ENCODE measurements at regions not wholly inside any gene's neighbourhood (a gene's known extent, or its start where the extent isn't known, plus 50 kb on each side); places are given as distances from the start of the nearest gene placed in this dataset.

- no peak for DNase-seq
Measured at GRCh38 chr10:120313715-120314114, 143.3 kb upstream of the PLPP4 start.

- no peak for DNase-seq
Measured at GRCh38 chr10:120314442-120314841, 142.6 kb upstream of the PLPP4 start.

- no peak for DNase-seq
Measured at GRCh38 chr10:120318862-120319261, 138.2 kb upstream of the PLPP4 start.

- no peak for DNase-seq
Measured at GRCh38 chr10:120327675-120328074, 129.4 kb upstream of the PLPP4 start.

- no peak for DNase-seq
Measured at GRCh38 chr10:120328647-120329046, 128.4 kb upstream of the PLPP4 start.

GRCh38 chr10:120335553-120335952 is 121.5 kb upstream of the PLPP4 start:
- no peak for DNase-seq

GRCh38 chr10:120336306-120336910 is 120.6 kb upstream of the PLPP4 start:
- DNase-seq: no peak

GRCh38 chr10:120336911-120337540 is 120.0 kb upstream of the PLPP4 start:
- peak in 1 of 2 experiments; percentile 26 for DNase-seq

- DNase-seq: no peak
Measured at GRCh38 chr10:120342115-120342714, 114.8 kb upstream of the PLPP4 start.

GRCh38 chr10:120345186-120345585 is 111.8 kb upstream of the PLPP4 start:
- DNase-seq: no peak

DNA sequence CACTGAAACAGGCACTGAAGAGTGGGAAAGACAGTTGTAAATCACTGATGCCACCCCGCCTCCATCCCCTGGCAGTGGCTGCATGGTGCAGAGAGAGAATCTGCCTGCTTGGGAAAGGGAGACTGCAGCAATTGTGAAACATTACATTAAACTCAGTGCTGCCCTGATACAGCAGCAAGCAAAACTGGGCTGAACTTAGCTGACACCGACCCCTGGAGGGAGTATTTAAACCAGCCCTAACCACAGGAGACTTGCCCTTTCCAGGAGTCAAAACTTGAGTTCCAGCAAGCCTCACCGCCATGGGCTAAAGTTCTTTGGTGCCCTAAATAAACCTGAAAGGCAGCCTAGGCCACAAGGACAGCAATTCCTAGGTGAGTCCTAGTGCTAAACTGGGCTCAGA is 109.4 kb upstream of the PLPP4 start:
- DNase-seq: no peak

- no peak for DNase-seq
Measured at GRCh38 chr10:120349069-120349468, 108.0 kb upstream of the PLPP4 start.

GRCh38 chr10:120355425-120355824 is 101.6 kb upstream of the PLPP4 start:
- DNase-seq: no peak

- no peak for DNase-seq
Measured at GRCh38 chr10:120360571-120360970, 96.5 kb upstream of the PLPP4 start.

DNA sequence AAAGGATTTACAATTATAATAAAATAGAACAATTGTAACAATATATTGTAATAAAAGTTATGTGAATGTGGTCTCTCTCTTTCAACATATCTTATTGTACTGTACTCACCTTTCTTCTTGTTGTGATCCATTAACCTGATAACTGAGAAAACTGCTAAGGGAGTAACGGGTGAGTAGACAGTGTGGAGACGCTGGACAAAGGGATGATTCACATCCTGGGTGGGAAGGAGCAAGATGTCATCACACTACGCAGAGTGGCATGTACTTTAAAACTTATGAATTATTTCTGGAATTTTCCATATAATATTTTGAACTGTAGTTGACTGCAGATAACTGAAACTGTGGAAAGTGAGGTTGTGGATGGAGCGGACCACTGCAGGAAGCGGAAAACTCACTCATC is 91.2 kb upstream of the PLPP4 start:
- no peak for DNase-seq

DNA sequence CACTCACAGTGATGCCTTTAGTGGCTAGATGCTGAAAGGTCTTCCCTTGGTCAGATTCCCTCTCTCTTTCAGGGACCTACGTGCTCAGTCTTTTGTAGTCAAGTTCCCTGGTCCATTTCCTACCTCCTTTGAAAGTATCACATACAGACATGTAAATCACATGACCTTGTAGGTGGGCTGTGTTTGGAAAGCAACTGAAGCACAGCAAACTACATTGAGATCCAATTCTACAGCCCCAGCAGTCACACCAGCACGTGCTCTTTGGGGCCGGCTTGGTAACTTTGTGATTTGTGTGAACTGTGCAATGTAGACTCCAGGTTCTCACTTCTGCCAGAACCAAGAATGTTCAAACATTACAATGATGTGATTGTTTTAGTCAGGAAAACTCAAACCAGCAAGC is 89.7 kb upstream of the PLPP4 start:
- no peak for DNase-seq

- DNase-seq: no peak
Measured at GRCh38 chr10:120368338-120368737, 88.7 kb upstream of the PLPP4 start.

- no peak for DNase-seq
Measured at GRCh38 chr10:120368927-120369326, 88.1 kb upstream of the PLPP4 start.

DNA sequence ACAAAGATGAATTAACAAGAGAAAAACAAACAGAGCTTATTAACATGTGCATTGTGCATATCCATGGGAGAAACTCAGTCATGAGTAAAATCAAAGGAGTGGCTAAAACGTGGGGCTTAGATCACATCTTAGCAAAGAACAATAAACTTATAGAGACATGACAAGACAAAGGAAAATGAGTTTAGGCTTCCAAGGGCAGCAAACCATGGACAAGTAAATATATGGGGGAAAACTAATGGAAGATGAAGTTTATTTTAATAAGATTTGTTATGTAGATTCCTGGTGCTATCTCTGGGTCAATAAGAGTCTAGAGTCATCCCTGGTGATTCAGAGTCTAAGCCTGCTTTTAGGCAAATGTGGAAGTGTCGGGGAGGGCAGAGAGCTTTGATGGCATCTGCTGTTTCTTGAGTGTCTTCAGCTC is 87.2 kb upstream of the PLPP4 start:
- no peak for DNase-seq

DNA sequence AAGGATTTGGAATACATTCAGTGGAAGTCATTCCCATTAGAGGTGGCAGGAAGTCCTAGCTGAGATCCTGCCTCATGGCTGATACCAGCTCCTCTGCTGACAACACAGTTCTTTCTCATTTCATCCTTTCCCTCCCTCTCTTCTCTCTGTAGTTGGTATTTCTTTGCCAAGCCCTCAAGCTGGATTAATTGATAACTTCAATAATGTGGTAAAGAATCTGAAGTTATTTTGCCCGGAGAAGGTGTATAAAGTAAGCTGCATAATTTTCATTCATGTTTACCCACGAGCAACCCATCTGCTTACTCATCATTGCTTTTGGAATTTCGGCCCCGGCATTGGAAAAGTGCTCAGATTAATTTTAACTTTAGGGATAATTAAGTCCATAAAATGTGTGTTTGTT is 85.2 kb upstream of the PLPP4 start:
- no peak for DNase-seq

GRCh38 chr10:120372917-120373316 is 84.1 kb upstream of the PLPP4 start:
- DNase-seq: no peak

DNA sequence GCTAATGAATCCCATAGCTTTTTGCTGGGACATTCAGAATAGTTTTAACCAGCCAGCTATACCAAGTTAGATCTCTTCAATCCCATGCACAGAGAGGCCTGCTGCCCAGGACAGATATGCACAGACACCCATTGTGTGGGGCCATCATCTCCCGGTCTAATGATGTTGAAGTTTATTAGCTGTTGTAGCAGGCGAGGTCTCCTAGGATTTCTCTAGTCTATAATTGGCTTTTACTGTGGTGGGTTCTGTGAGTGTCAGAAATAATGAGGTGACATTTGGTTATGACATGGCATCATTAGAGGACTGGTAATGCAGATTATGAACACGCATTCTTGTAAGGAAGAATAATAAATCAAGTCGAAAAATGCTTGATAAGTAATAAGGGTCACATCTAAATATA is 81.4 kb upstream of the PLPP4 start:
- DNase-seq: no peak

- DNase-seq: no peak
Measured at GRCh38 chr10:120381931-120382330, 75.1 kb upstream of the PLPP4 start.

- no peak for DNase-seq
Measured at GRCh38 chr10:120382360-120382759, 74.7 kb upstream of the PLPP4 start.

DNA sequence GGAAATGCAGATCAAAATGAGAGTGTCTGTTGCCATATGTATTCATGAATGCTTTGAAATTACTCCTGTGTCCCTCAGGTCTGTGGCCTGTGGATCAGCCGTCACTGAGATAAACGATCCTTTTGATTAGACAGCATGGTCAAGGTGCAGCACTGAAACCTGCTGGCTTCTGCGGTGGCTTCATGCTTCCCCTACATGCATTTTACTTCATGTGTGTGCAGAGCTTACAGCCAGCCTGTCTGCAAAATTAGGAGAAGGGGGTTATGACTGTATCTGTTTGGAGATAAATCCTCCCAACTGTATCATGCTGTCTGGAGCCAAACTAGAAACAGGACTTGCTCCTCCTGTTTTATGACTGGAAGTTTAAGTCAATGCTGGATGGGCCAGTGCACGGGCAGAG is 71.0 kb upstream of the PLPP4 start:
- no peak for DNase-seq
